H9 (cell line): ENCODE measurements at regions not wholly inside any gene's neighbourhood (a gene's known extent, or its start where the extent isn't known, plus 50 kb on each side); places are given as distances from the start of the nearest gene placed in this dataset.
A peak's percentile ranks its signal among the peaks of the same experiment; 100 is the strongest.
"Not testable (repeated sequence)": the region's sequence is repeated elsewhere in the genome, so short reads cannot be mapped to it uniquely, and the experiment has no call there.

Source experiments
- DNase-seq: peaks from one replicate; pipeline ENCODE4 v3.0.0-alpha.2; 2017
- H2AFZ ChIP-seq: one replicate; pipeline ENCODE4 v1.6.1; 2013; ENCODE audit warnings: mild to moderate bottlenecking, low read length, control low read depth, moderate library complexity
- H2AK5ac ChIP-seq: 2 replicates; pipeline ENCODE4 v1.6.1; 2013; ENCODE audit warnings: low read length, control low read depth, mixed read lengths; ENCODE audit not compliant: insufficient read length
- H2BK120ac ChIP-seq: one replicate; pipeline ENCODE4 v1.6.1; 2013; ENCODE audit warnings: low read depth, mild to moderate bottlenecking, low read length, control low read depth, inconsistent platforms; ENCODE audit not compliant: poor library complexity, severe bottlenecking
- H2BK12ac ChIP-seq: 2 replicates; pipeline ENCODE4 v1.6.1; 2013; ENCODE audit warnings: low read length, control low read depth, mixed read lengths, low read depth; ENCODE audit not compliant: insufficient read length
- H2BK15ac ChIP-seq: 2 replicates; pipeline ENCODE4 v1.6.1; 2013; ENCODE audit warnings: low read depth, low read length, control low read depth
- H2BK20ac ChIP-seq: one replicate; pipeline ENCODE4 v1.6.1; 2013; ENCODE audit warnings: low read depth, mild to moderate bottlenecking, low read length, control low read depth, inconsistent platforms; ENCODE audit not compliant: poor library complexity, severe bottlenecking
- H2BK5ac ChIP-seq: 2 replicates; pipeline ENCODE4 v1.6.1; 2013; ENCODE audit warnings: low read length, control low read depth, mixed read lengths; ENCODE audit not compliant: insufficient read length
- H3K14ac ChIP-seq: 2 replicates; pipeline ENCODE4 v1.6.1; 2013; ENCODE audit warnings: low read length, control low read depth; ENCODE audit not compliant: insufficient read depth
- H3K18ac ChIP-seq: 2 replicates; pipeline ENCODE4 v1.6.1; 2013; ENCODE audit warnings: low read depth, mild to moderate bottlenecking, mixed read lengths, low read length, control low read depth; ENCODE audit not compliant: insufficient read length
- H3K23ac ChIP-seq: 2 replicates; pipeline ENCODE4 v1.6.1; 2013; ENCODE audit warnings: low read length, control low read depth, mixed read lengths, low read depth; ENCODE audit not compliant: insufficient read length
- H3K23me2 ChIP-seq: 2 replicates; pipeline ENCODE4 v1.6.1; 2013; ENCODE audit warnings: low read depth, mild to moderate bottlenecking, mixed read lengths, low read length, control low read depth; ENCODE audit not compliant: insufficient read length, poor library complexity, severe bottlenecking
- H3K27ac ChIP-seq: 2 replicates; pipeline ENCODE4 v1.5.1; 2013; ENCODE audit warnings: low read length, control low read depth, mixed read lengths, low read depth; ENCODE audit not compliant: insufficient read length
- H3K27me3 ChIP-seq: 2 replicates; pipeline ENCODE4 v1.6.1; 2013; ENCODE audit warnings: low read length, control low read depth, inconsistent platforms; ENCODE audit not compliant: insufficient read depth
- H3K4ac ChIP-seq: 2 replicates; pipeline ENCODE4 v1.6.1; 2013; ENCODE audit warnings: low read depth, mild to moderate bottlenecking, control low read depth, inconsistent platforms, low read length, moderate library complexity
- H3K4me1 ChIP-seq: 2 replicates; pipeline ENCODE4 v1.6.1; 2013; ENCODE audit warnings: low read length, control low read depth, inconsistent platforms; ENCODE audit not compliant: insufficient read depth
- H3K4me2 ChIP-seq: 2 replicates; pipeline ENCODE4 v1.6.1; 2013; ENCODE audit warnings: low read length, control low read depth, mixed read lengths; ENCODE audit not compliant: insufficient read length, insufficient read depth
- H3K56ac ChIP-seq: 2 replicates; pipeline ENCODE4 v1.6.1; 2013; ENCODE audit warnings: low read depth, mild to moderate bottlenecking, mixed read lengths, low read length, control low read depth; ENCODE audit not compliant: insufficient read length
- H3K79me1 ChIP-seq: 2 replicates; pipeline ENCODE4 v1.6.1; 2013; ENCODE audit warnings: low read depth, mild to moderate bottlenecking, moderate library complexity, low read length, control low read depth, inconsistent platforms; ENCODE audit not compliant: insufficient read depth, poor library complexity, severe bottlenecking
- H3K79me2 ChIP-seq: 2 replicates; pipeline ENCODE4 v1.6.1; 2013; ENCODE audit warnings: low read length, control low read depth, inconsistent platforms; ENCODE audit not compliant: insufficient read depth
- H3K9ac ChIP-seq: 2 replicates; pipeline ENCODE4 v1.6.1; 2013; ENCODE audit warnings: low read length, control low read depth, mixed read lengths; ENCODE audit not compliant: insufficient read length; ENCODE audit errors: extremely low read depth
- H3K9me3 ChIP-seq: one replicate; pipeline ENCODE4 v1.6.1; 2013; ENCODE audit warnings: low read depth, low read length, inconsistent platforms; ENCODE audit not compliant: control insufficient read depth
- H3T11ph ChIP-seq: one replicate; pipeline ENCODE4 v1.6.1; 2013; ENCODE audit warnings: mild to moderate bottlenecking, low read length, control low read depth, inconsistent platforms
- H4K20me1 ChIP-seq: one replicate; pipeline ENCODE4 v1.6.1; 2013; ENCODE audit not compliant: control insufficient read depth, insufficient read length, insufficient read depth
- H4K5ac ChIP-seq: 2 replicates; pipeline ENCODE4 v1.6.1; 2013; ENCODE audit warnings: low read depth, mild to moderate bottlenecking, mixed read lengths, low read length, control low read depth; ENCODE audit not compliant: insufficient read length
- H4K8ac ChIP-seq: replicated peaks from 2 replicates; pipeline ENCODE4 v1.6.1; 2013; ENCODE audit warnings: low read length, control low read depth, mixed read lengths, low read depth; ENCODE audit not compliant: insufficient read length
- H4K91ac ChIP-seq: 2 replicates; pipeline ENCODE4 v1.6.1; 2013; ENCODE audit warnings: low read depth, mild to moderate bottlenecking, moderate library complexity, mixed read lengths, low read length, control low read depth; ENCODE audit not compliant: insufficient read length
- H3K27ac Mint-ChIP-seq, 3 experiments: 2 replicates in 2 of 3; 3 replicates in 1 of 3; pipeline ENCODE4 v1.8.0; 2020 to 2021; ENCODE audit warnings: mixed read lengths in 3 of 3, mild to moderate bottlenecking in 1 of 3, moderate library complexity in 1 of 3
- H3K27me3 Mint-ChIP-seq: 2 replicates; pipeline ENCODE4 v1.8.0; 2021; ENCODE audit warnings: low read depth, mild to moderate bottlenecking, moderate library complexity, mixed read lengths
- H3K36me3 Mint-ChIP-seq, 3 experiments: 2 replicates in 2 of 3; 3 replicates in 1 of 3; pipeline ENCODE4 v1.8.0; 2020 to 2021; ENCODE audit warnings: low read depth in 3 of 3, mixed read lengths in 3 of 3; ENCODE audit not compliant: insufficient read depth in 1 of 3
- H3K4me1 Mint-ChIP-seq, 2 experiments: 2 replicates each; pipeline ENCODE4 v1.8.0; 2020; ENCODE audit warnings: mixed read lengths in 2 of 2
- H3K4me3 Mint-ChIP-seq, 2 experiments: 2 replicates in 1 of 2; 3 replicates in 1 of 2; pipeline ENCODE4 v1.8.0; 2020 to 2021; ENCODE audit warnings: mild to moderate bottlenecking in 2 of 2, mixed read lengths in 2 of 2, moderate library complexity in 1 of 2
- H3K9me3 Mint-ChIP-seq, 2 experiments: 2 replicates in 1 of 2; 3 replicates in 1 of 2; pipeline ENCODE4 v1.8.0; 2020; ENCODE audit warnings: mild to moderate bottlenecking in 2 of 2, mixed read lengths in 2 of 2, moderate library complexity in 1 of 2
- CTCF ChIP-seq: fragments of 200-600 bp; sonication (generic); conservative IDR thresholded peaks from 3 replicates; pipeline ENCODE4 v1.8.0; 2021; ENCODE audit warnings: antibody characterized with exemption, mild to moderate bottlenecking
- WGBS: extraction: QIAGEN DNeasy Blood & Tissue Kit; methylation state at CpG from one replicate; pipeline ENCODE4 v1.1.7; 2013; ENCODE audit warnings: missing lambda C conversion rate, low lambda C conversion rate, mixed read lengths; ENCODE audit not compliant: insufficient read length; ENCODE audit errors: extremely low coverage; 5-methylcytosine and 5-hydroxymethylcytosine counted together

GRCh38 chr3:3927965-3928364, 128.7 kb downstream of the LRRN1 start:
- Histone ChIP-seq H2BK5ac (no peak overlapping the region), H3K9ac (no peak overlapping the region), H3K79me2 (no peaks in the 10 kb centered on the region), H3K56ac (no peak overlapping the region), H3K4ac (no peak overlapping the region), H2BK12ac (no peak overlapping the region), H4K20me1 (no peaks in the 10 kb centered on the region), H2AFZ (no peak overlapping the region), H3K14ac (no peak overlapping the region; the same call in 1 of the 2 replicates), H3K27ac (no peak overlapping the region), H3K23me2 (no peaks in the 10 kb centered on the region), H4K8ac (no peak overlapping the region), H2BK20ac (no peak overlapping the region), H3K18ac (no peak overlapping the region), H3T11ph (no peak overlapping the region), H2BK15ac (no peak overlapping the region), H3K79me1 (no peaks in the 10 kb centered on the region), H2AK5ac (no peak overlapping the region), H2BK120ac (no peak overlapping the region), H4K91ac (no peak overlapping the region), H3K9me3 (no peaks in the 10 kb centered on the region), H3K27me3 (no peaks in the 10 kb centered on the region), H4K5ac (no peak overlapping the region), H3K23ac (no peak overlapping the region), H3K4me2 (no peak overlapping the region), H3K4me1 (no peaks in the 10 kb centered on the region; the same call in 1 of the 2 replicates)
- TF ChIP-seq CTCF: no peak
- WGBS: no CpG with 5 or more reads among the region's 1 CpG
- Mint-ChIP-seq H3K9me3 (peaks cover 9 to 12% of the 10 kb centered on the region in 2 experiments; a peak in 4 of 5 replicates), H3K4me1 (peaks cover 4 to 8% of the 10 kb centered on the region in 2 experiments; a peak in 3 of 4 replicates), H3K27me3 (no peaks in the 10 kb centered on the region), H3K36me3 (peaks cover 4 to 11% (median 7%) of the 10 kb centered on the region in 3 experiments; a peak in 5 of 7 replicates), H3K4me3 (no peak overlapping the region), H3K27ac (no peak overlapping the region)
- no peak for DNase-seq

GRCh38 chr3:3941380-3941779, 142.1 kb downstream of the LRRN1 start:
- not testable (repeated sequence) for H3K4ac ChIP-seq, DNase-seq, H3K27ac ChIP-seq, H3K4me1 ChIP-seq, H3K9ac ChIP-seq, H2BK15ac ChIP-seq, H3K79me2 ChIP-seq, H3K18ac ChIP-seq, H2AK5ac ChIP-seq, H3K27me3 ChIP-seq, H2AFZ ChIP-seq, H3K4me2 ChIP-seq, H2BK120ac ChIP-seq, H3K56ac ChIP-seq, H3K14ac ChIP-seq, H3K79me1 ChIP-seq, H3K4me1 Mint-ChIP-seq, H3T11ph ChIP-seq, H2BK12ac ChIP-seq, H4K8ac ChIP-seq, H4K5ac ChIP-seq, H2BK20ac ChIP-seq, H3K9me3 ChIP-seq, H4K20me1 ChIP-seq, H3K27me3 Mint-ChIP-seq, H4K91ac ChIP-seq, H3K23ac ChIP-seq, H3K23me2 ChIP-seq, H2BK5ac ChIP-seq
- Mint-ChIP-seq H3K36me3 (peaks cover 7 to 22% (median 22%) of the 10 kb centered on the region in 3 experiments), H3K27ac (peak overlapping the region in 2 of 3 experiments; percentile 83 to 85; a peak in 1 of 7 replicates), H3K9me3 (peaks cover 19 to 33% of the 10 kb centered on the region in 2 experiments), H3K4me3 (0 out of 5 replicates have a peak overlapping the region, but pooled peaks of 1 of the 2 experiments have one; percentile 42)
- no CpG with 5 or more reads among the region's 8 CpGs for WGBS
